Stimulated activated effector memory CD8-positive, alpha-beta T cell treated with anti-CD3 and anti-CD28 coated beads, Interleukin-12 subunit alpha, Interleukin-12 subunit beta, amount 100 ng/mL, for 72 hours (primary cell): ENCODE measurements at regions not wholly inside any gene's neighbourhood (a gene's known extent, or its start where the extent isn't known, plus 50 kb on each side); places are given as distances from the start of the nearest gene placed in this dataset.
A peak's percentile ranks its signal among the peaks of the same experiment; 100 is the strongest.

Experiments used
- ATAC-seq: fragments of 150-1000 bp; cut with Tn5 transposase; 2 replicates; pipeline ENCODE4 v1.10.0; 2021
- DNase-seq, 2 donors: peaks; one replicate each; pipeline ENCODE4 v3.0.0; 2021 to 2022; ENCODE audit warnings: low spot score in 2 of 2
- H3K27ac Mint-ChIP-seq: one replicate; pipeline ENCODE4 v1.8.0; 2022; ENCODE audit warnings: mild to moderate bottlenecking, mixed read lengths
- H3K36me3 Mint-ChIP-seq: one replicate; pipeline ENCODE4 v1.8.0; 2022; ENCODE audit warnings: mild to moderate bottlenecking, mixed read lengths
- H3K4me1 Mint-ChIP-seq: one replicate; pipeline ENCODE4 v1.8.0; 2022; ENCODE audit warnings: mixed read lengths
- H3K4me3 Mint-ChIP-seq: one replicate; pipeline ENCODE4 v1.8.0; 2022; ENCODE audit warnings: mild to moderate bottlenecking, mixed read lengths
- H3K9me3 Mint-ChIP-seq: one replicate; pipeline ENCODE4 v1.8.0; 2022; ENCODE audit warnings: mixed read lengths

DNA sequence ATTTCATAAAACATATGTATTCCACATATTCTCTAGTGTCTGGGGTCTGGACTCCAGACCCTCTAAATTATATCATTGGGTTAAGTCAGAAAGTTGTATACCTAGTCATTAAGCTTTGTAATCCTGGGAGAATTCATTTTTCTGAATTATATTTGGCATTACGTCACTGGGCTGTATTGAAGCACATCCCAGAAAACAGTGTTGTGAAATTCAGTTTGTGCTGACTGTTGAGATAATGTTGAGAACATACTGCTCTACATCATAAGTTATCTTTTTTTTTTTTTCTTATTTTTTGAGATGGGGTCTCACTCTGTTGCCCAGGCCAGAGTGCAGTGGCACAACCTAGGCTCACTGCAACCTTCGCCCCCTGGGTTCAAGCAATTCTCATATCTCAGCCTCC lies 153.1 kb upstream of the STT3B start:
- no peaks in the 10 kb centered on the region for H3K36me3 Mint-ChIP-seq
- no peak overlapping the region for H3K27ac Mint-ChIP-seq
- DNase-seq, result no peak
- no peak overlapping the region for H3K4me3 Mint-ChIP-seq
- no peak for ATAC-seq
- no peaks in the 10 kb centered on the region for H3K4me1 Mint-ChIP-seq
- no peaks in the 10 kb centered on the region for H3K9me3 Mint-ChIP-seq

DNA sequence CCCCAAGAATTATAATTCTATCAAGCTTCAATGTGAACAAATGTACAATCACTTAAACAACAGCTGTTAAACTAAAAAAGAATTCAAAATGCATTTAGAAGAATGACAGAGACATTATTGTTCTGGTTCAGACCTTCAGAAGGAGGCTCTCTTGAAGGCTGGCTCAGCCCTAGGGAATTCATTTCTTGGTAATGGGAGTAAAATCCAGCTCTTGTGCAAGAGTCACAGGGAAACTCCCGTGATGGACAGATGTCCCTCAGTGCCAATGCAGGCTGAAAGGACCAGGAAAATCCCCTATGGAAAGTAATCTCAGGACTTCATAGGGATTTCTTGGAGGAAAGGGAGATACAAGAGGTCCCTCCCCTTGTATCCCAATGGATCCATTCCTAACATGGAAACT lies 149.9 kb upstream of the STT3B start:
- no peak for ATAC-seq
- Mint-ChIP-seq H3K4me1 (no peaks in the 10 kb centered on the region), H3K4me3 (no peak overlapping the region), H3K27ac (no peak overlapping the region), H3K36me3 (no peaks in the 10 kb centered on the region), H3K9me3 (no peaks in the 10 kb centered on the region)
- no peak for DNase-seq

DNA sequence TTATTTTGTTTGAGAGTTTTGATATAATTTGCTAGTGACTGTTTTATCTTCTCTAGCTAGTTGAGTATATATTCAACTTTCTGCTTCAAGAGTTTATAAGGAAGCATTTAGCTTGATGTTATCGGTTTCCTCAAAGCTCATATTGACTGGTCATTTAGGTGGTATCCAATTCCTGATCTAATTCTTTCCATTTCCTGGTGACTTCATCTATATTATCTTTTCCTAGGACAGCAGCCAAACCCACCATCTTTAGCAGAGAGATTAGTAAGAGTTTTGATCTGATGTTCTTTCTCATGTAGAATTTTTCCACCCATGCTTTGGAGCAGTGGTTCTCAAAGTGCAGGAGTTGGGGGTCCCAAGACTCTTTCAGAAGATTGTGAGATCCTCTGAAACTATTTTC lies 148.6 kb upstream of the STT3B start:
- no peaks in the 10 kb centered on the region for H3K36me3 Mint-ChIP-seq
- no peaks in the 10 kb centered on the region for H3K9me3 Mint-ChIP-seq
- DNase-seq (no peak), ATAC-seq (no peak)
- H3K27ac Mint-ChIP-seq, result no peak overlapping the region
- H3K4me3 Mint-ChIP-seq, result no peak overlapping the region
- no peaks in the 10 kb centered on the region for H3K4me1 Mint-ChIP-seq

DNA sequence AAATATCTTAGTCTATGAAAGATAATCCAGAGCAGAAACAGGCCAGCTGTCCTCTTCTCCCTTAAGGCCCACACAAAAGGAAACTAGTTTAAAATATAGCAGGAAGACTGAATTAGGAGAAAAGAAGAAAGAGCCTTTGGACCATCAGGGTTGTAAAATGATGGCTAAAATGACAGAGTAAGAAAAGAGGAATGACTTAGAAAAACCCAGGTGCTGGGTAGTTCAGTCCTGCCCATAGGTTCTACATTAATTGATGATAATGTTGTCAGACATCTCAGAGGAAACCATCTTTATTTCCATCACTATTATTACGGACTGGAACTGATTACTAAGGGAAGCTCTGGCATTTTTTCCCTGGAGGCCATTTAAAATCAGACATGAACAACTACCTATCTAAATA lies 142.8 kb upstream of the STT3B start:
- Mint-ChIP-seq H3K4me1 (no peaks in the 10 kb centered on the region), H3K27ac (no peak overlapping the region), H3K9me3 (no peaks in the 10 kb centered on the region), H3K4me3 (no peak overlapping the region), H3K36me3 (no peaks in the 10 kb centered on the region)
- no peak for DNase-seq
- ATAC-seq, result no peak

DNA sequence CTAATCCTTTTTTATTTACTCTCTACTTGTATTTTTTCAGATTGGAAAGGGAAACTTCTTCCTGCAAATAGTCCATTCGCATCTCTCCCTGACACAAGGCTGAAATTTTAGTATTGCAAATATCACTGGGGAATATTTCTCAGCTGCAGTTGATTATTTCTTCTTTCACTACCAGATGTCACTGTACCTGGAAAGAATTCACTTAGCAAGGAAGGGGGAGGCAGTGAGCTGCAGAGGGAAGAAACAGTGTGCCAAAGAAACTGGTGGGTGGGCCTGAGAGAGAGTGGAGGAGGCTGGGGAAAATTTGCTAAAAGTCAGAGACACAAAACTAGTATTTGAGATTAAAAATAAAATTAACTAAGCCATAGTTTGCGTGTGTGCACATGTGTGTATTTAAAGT lies 142.3 kb upstream of the STT3B start:
- no peak for DNase-seq
- no peaks in the 10 kb centered on the region for H3K36me3 Mint-ChIP-seq
- H3K4me3 Mint-ChIP-seq, result no peak overlapping the region
- no peak for ATAC-seq
- no peaks in the 10 kb centered on the region for H3K9me3 Mint-ChIP-seq
- H3K4me1 Mint-ChIP-seq, result no peaks in the 10 kb centered on the region
- no peak overlapping the region for H3K27ac Mint-ChIP-seq

DNA sequence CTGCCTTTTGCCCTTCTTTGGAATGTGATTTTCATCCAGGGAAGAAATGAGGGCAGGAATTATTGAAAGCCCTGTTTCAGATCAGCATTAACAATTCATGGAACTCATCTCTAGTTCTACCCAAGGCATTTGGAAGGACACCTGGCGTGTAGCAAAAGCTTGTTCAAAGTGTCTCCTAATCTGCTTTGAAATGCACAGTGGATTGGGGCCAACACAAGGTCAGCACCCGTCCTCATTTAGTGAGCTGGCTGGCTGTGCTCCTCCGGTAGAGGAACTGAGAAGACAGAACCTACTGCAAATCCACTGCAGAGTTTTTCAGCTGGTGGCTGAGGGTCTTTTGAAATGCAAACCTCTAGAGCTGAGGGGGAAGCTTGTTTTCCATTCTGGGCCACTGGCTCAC lies 141.6 kb upstream of the STT3B start:
- no peaks in the 10 kb centered on the region for H3K4me1 Mint-ChIP-seq
- H3K9me3 Mint-ChIP-seq, result no peaks in the 10 kb centered on the region
- DNase-seq (no peak), ATAC-seq (no peak)
- no peak overlapping the region for H3K4me3 Mint-ChIP-seq
- H3K27ac Mint-ChIP-seq, result no peak overlapping the region
- H3K36me3 Mint-ChIP-seq, result no peaks in the 10 kb centered on the region

DNA sequence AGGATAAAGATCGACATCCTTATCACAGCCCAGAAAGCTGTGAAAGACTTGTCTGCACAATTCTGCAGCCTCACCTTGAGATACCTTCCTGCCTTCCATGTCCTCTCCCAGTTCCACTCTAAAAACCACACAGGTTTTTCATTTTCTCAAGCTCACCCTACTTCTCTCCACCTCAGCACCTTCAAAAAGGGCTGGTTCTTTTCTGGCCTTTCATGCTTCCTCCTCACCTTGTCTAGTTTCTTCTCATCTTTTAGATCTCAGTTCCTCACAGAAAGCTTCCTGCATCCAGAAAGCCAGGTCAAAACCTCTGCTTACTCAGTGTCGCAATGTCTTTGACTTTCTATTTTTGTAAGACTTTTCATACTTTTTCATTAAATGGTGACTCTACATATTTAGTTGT lies 140.2 kb upstream of the STT3B start:
- H3K4me1 Mint-ChIP-seq, result no peaks in the 10 kb centered on the region
- no peak overlapping the region for H3K4me3 Mint-ChIP-seq
- H3K27ac Mint-ChIP-seq, result no peak overlapping the region
- ATAC-seq, result no peak
- H3K9me3 Mint-ChIP-seq, result no peaks in the 10 kb centered on the region
- DNase-seq, result no peak
- H3K36me3 Mint-ChIP-seq, result no peaks in the 10 kb centered on the region

DNA sequence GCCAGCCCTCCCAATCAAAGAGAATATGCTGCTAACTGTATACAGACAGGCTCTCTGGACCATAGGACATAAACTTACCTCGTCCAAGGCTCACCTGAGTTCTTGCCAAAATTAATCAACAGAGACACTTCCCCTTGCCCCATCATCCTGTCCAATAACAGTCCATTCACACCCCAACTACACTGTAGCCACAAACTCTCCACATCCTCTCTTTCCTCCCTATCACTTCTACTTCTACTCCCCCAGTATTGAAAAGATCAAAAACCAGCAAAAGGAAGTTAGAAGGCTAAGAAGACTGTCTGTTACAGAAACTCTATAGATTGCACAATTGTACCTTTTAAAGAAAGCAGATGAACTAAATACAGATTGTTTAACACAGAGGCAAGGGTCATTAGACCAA lies 133.5 kb upstream of the STT3B start:
- H3K4me1 Mint-ChIP-seq, result peaks cover 10% of the 10 kb centered on the region
- H3K27ac Mint-ChIP-seq, result no peak overlapping the region
- ATAC-seq (peak; percentile 39), DNase-seq (no peak)
- H3K9me3 Mint-ChIP-seq, result no peaks in the 10 kb centered on the region
- H3K36me3 Mint-ChIP-seq, result no peaks in the 10 kb centered on the region
- no peak overlapping the region for H3K4me3 Mint-ChIP-seq

DNA sequence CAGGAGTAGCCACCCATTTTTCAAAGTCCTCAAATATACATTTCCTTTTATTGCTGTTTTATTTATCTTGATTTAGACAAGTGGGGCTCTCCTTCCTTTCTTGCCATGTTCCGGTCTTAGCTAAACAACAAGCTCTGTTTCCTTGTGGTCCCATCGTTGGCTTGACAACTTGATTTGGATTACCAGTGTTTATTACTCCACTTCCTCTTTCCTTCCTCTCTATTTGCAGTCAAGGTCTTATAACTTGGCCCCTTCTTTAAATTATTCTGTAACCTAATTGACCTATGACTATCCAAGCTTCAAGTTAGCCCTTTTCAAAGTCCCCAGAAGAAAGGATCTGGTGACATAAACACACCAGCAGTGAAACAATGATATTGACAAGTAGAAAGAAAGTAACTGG lies 130.6 kb upstream of the STT3B start:
- no peak overlapping the region for H3K4me3 Mint-ChIP-seq

DNA sequence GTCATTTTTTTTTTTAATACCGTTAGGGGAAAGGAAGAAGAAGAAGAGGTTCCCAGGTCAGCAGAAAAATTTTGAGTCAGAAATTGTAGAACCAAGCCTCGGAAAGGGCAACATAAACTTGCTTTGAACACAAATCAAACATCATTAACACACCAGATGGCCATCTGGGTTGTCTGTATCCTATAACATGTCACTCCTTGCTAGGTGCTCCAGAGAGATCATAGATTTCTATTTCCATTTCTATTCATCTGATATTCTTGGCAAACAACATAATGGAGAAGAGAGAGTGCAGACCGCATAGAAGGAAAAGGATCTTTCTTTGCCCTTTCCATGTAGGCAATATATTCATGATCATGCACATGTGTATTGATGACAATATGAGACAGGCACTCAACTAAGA lies 129.5 kb upstream of the STT3B start:
- Mint-ChIP-seq H3K4me3 (no peak overlapping the region), H3K9me3 (no peaks in the 10 kb centered on the region), H3K4me1 (peaks cover 10% of the 10 kb centered on the region), H3K27ac (no peak overlapping the region), H3K36me3 (no peaks in the 10 kb centered on the region)
- DNase-seq (no peak), ATAC-seq (no peak)

More for the DNA sequence above, 130.6 kb upstream of the STT3B start:
- Mint-ChIP-seq H3K4me1 (peaks cover 10% of the 10 kb centered on the region), H3K36me3 (no peaks in the 10 kb centered on the region), H3K27ac (no peak overlapping the region), H3K9me3 (no peaks in the 10 kb centered on the region)
- ATAC-seq, result no peak
- no peak for DNase-seq

DNA sequence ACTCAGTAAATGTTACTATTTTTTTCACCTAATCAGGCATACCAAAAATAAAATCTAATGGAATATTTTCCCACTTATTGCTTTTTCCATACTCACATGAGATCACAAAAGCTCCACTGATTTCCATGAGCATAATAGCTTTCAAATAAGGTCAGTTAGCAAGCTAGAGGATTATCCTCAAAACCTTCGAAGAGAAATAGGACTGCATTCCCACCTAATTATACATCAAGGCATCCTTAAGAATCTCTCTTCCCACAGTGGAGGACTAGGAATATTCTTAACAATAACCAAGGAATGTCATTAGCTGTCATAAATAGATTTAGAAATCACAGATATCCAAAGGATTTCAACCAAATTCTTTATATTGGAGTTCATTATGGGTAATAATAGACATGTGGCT lies 127.9 kb upstream of the STT3B start:
- H3K36me3 Mint-ChIP-seq, result no peaks in the 10 kb centered on the region
- H3K27ac Mint-ChIP-seq, result no peak overlapping the region
- peaks cover under 1% of the 10 kb centered on the region for H3K4me1 Mint-ChIP-seq
- H3K4me3 Mint-ChIP-seq, result no peak overlapping the region
- no peak for ATAC-seq
- H3K9me3 Mint-ChIP-seq, result no peaks in the 10 kb centered on the region
- no peak for DNase-seq

DNA sequence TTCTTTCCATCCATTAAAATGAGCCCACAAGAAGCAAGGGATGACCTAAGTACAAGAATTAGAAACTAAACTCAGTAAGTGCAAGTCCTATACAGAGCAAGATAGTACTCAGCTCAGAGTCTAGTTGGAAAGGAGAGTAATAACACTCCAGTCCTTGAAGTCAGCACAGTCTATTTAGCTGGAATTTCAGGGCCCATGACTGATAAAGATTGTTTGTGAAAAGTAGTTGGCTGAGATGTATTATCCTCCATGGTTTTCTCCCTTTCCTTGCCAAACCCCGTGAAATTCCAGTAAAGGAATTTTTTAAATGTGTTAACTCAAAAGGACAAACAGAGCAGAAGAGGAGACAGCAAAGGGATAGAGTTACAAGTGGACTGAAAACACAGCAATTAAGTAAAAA lies 127.2 kb upstream of the STT3B start:
- Mint-ChIP-seq H3K27ac (no peak overlapping the region), H3K4me3 (no peak overlapping the region), H3K36me3 (no peaks in the 10 kb centered on the region), H3K4me1 (no peaks in the 10 kb centered on the region), H3K9me3 (no peaks in the 10 kb centered on the region)
- ATAC-seq (no peak), DNase-seq (no peak)

DNA sequence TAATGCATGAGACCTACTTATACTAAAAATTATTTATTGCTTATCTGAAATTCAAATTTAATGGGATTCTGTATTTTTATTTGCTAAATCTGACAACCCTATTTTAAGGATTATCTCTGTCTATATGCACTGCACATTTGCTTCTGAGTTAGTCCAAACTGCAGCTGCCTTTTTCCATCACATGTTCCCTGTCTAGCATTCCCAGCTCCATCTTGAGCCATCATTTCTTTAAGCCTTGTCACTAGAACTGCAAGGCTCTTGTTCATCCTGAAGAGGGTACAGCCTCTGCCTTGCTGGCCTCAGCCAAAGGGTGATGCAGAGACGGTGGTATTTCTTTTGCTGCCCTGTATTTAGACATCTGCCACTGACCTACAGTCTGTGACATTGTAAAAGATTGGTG lies 125.8 kb upstream of the STT3B start:
- ATAC-seq, result no peak

DNA sequence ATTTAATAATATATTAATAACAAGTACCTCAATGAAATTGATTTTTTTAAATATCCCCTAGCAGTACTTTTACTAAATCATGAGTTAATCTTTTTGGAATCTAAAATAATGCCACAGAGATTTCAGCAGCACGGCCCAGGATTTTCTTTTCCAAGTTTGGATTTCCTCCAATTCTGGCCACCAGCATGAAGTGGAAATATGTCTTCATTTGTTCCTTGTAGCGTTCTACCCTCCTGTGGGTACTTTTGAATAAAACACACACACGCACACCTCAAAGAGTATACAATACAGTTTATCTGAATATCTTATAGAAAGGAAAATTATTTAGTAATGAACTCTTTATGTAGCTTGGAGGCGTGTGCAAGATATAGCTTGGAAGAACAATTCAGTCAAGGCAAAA lies 125.1 kb upstream of the STT3B start:
- Mint-ChIP-seq H3K4me3 (no peak overlapping the region), H3K9me3 (no peaks in the 10 kb centered on the region), H3K27ac (no peak overlapping the region), H3K36me3 (no peaks in the 10 kb centered on the region), H3K4me1 (no peaks in the 10 kb centered on the region)
- DNase-seq (no peak), ATAC-seq (no peak)

More for the DNA sequence above, 125.8 kb upstream of the STT3B start:
- Mint-ChIP-seq H3K27ac (no peak overlapping the region), H3K4me1 (no peaks in the 10 kb centered on the region), H3K4me3 (no peak overlapping the region), H3K36me3 (no peaks in the 10 kb centered on the region), H3K9me3 (no peaks in the 10 kb centered on the region)
- DNase-seq, result no peak

DNA sequence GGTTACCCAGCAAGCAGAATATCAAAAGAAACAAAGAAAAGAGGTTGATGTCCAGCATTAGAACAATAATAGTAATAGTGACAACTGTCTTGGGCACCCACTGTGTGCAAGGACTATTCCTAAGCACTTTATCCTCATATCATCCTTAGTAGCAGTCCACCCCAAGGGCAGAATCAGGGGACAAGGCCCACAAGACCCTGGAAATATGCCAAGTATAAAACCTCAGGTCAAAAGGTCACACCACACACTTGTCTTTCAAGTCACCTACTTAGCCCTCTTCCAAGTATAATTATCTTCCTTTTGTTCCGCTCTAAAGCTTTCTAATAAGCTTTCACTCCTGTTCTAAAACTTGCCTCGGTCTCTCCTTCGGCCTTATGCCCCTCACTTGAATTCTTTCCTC lies 124.0 kb upstream of the STT3B start:
- H3K4me1 Mint-ChIP-seq, result no peaks in the 10 kb centered on the region
- H3K9me3 Mint-ChIP-seq, result no peaks in the 10 kb centered on the region
- H3K27ac Mint-ChIP-seq, result no peak overlapping the region
- no peak for ATAC-seq
- DNase-seq, result no peak
- no peaks in the 10 kb centered on the region for H3K36me3 Mint-ChIP-seq
- H3K4me3 Mint-ChIP-seq, result no peak overlapping the region

DNA sequence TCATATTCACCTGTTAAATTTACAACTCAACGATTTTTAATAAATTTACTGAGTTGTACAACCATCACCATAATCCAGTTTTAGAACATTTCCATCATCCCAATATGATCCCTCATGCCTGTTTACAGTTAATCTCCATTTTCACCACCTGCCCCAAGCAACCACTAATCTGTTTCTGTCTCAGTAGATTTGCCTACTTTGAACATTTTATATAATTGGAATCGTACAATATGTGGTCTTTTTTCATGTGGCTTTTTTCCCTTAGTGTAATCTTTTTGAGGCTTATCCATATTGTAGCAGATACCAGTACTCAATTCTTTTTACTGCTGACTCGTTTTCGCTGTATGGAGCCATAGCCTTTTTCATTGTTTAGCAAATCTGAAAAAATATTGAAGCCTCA lies 123.3 kb upstream of the STT3B start:
- H3K4me1 Mint-ChIP-seq, result no peaks in the 10 kb centered on the region
- no peak for DNase-seq
- H3K36me3 Mint-ChIP-seq, result no peaks in the 10 kb centered on the region
- H3K27ac Mint-ChIP-seq, result no peak overlapping the region
- no peak overlapping the region for H3K4me3 Mint-ChIP-seq
- ATAC-seq, result no peak
- no peaks in the 10 kb centered on the region for H3K9me3 Mint-ChIP-seq

DNA sequence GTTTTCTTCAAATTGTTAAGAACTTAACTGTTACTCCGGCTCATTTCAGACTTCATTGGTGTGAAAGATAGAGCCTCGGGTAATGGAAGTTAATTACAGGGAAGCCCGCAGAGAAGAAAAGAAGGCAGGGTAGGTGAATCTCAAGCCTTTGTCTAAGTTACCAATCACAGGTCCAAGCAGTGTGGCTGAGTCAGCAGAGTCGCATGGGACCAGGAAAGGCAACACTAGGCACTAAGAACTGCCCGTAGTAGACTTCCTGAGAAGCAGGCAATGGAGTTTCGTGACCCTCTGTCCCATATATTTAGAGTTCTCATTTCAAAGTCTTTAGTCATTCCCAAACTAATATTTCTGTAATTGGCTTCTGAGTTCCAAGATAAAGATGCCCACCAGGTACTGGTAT lies 122.9 kb upstream of the STT3B start:
- H3K27ac Mint-ChIP-seq, result no peak overlapping the region
- ATAC-seq (no peak), DNase-seq (no peak)
- H3K4me3 Mint-ChIP-seq, result no peak overlapping the region
- H3K9me3 Mint-ChIP-seq, result no peaks in the 10 kb centered on the region
- H3K4me1 Mint-ChIP-seq, result no peaks in the 10 kb centered on the region
- no peaks in the 10 kb centered on the region for H3K36me3 Mint-ChIP-seq
